GM23338 (cell line): ENCODE measurements at regions not wholly inside any gene's neighbourhood (a gene's known extent, or its start where the extent isn't known, plus 50 kb on each side); places are given as distances from the start of the nearest gene placed in this dataset.

Source experiments
- ATAC-seq: fragments of 200-7000 bp; cut with Tn5 transposase; 3 replicates; pipeline ENCODE4 v1.9.1; 2020
- DNase-seq: peaks from one replicate; pipeline ENCODE4 v3.0.0-alpha.2; 2015; ENCODE audit warnings: low spot score
- H2AFZ ChIP-seq: fragments of 200-600 bp; sonication (generic); 2 replicates; pipeline ENCODE4 v1.8.0; 2016; ENCODE audit warnings: antibody characterized with exemption, mild to moderate bottlenecking, moderate library complexity
- H3F3A ChIP-seq: fragments of 200-600 bp; sonication (generic); replicated peaks from 2 replicates; pipeline ENCODE4 v1.8.0; 2017; ENCODE audit warnings: antibody characterized with exemption, mixed run types, low read depth
- H3K27ac ChIP-seq: fragments of 200-600 bp; sonication (generic); 2 replicates; pipeline ENCODE4 v1.6.1; 2016; ENCODE audit warnings: low read depth
- H3K27me3 ChIP-seq: fragments of 200-600 bp; sonication (generic); 2 replicates; pipeline ENCODE4 v1.8.0; 2016; ENCODE audit warnings: mild to moderate bottlenecking, mixed run types, moderate library complexity; ENCODE audit not compliant: insufficient read depth
- H3K36me3 ChIP-seq: fragments of 200-600 bp; sonication (generic); 2 replicates; pipeline ENCODE4 v1.8.0; 2016; ENCODE audit warnings: mild to moderate bottlenecking; ENCODE audit not compliant: insufficient read depth
- H3K4me1 ChIP-seq: fragments of 200-600 bp; sonication (generic); 2 replicates; pipeline ENCODE4 v1.8.0; 2016; ENCODE audit warnings: mild to moderate bottlenecking, moderate library complexity; ENCODE audit not compliant: insufficient read depth
- H3K4me2 ChIP-seq: fragments of 200-600 bp; sonication (generic); 2 replicates; pipeline ENCODE4 v1.7.1; 2017; ENCODE audit warnings: mixed run types
- H3K4me3 ChIP-seq: fragments of 200-600 bp; sonication (generic); 2 replicates; pipeline ENCODE4 v1.6.1; 2016; ENCODE audit warnings: mixed run types
- H3K79me2 ChIP-seq: fragments of 200-600 bp; sonication (generic); replicated peaks from 2 replicates; pipeline ENCODE4 v1.8.0; 2017; ENCODE audit warnings: mild to moderate bottlenecking; ENCODE audit not compliant: insufficient read depth
- H3K9me2 ChIP-seq: fragments of 200-600 bp; sonication (generic); 2 replicates; pipeline ENCODE4 v1.8.0; 2017; ENCODE audit not compliant: insufficient read depth
- H4K20me1 ChIP-seq: fragments of 200-600 bp; sonication (generic); replicated peaks from 2 replicates; pipeline ENCODE4 v1.8.0; 2017; ENCODE audit warnings: mild to moderate bottlenecking; ENCODE audit not compliant: insufficient read depth
- H3K27ac Mint-ChIP-seq: 2 replicates; pipeline ENCODE4 v1.8.0; 2020; ENCODE audit warnings: inconsistent platforms, mild to moderate bottlenecking, moderate library complexity, mixed read lengths
- H3K27me3 Mint-ChIP-seq: 3 replicates; pipeline ENCODE4 v1.8.0; 2022; ENCODE audit warnings: low read depth, mild to moderate bottlenecking, moderate library complexity, mixed read lengths, inconsistent platforms; ENCODE audit not compliant: insufficient read depth, poor library complexity
- H3K36me3 Mint-ChIP-seq: 3 replicates; pipeline ENCODE4 v1.8.0; 2021; ENCODE audit warnings: low read depth, mild to moderate bottlenecking, inconsistent platforms, moderate library complexity, mixed read lengths
- H3K4me1 Mint-ChIP-seq: 3 replicates; pipeline ENCODE4 v1.8.0; 2020; ENCODE audit warnings: mild to moderate bottlenecking, inconsistent platforms, mixed read lengths
- H3K4me3 Mint-ChIP-seq: 3 replicates; pipeline ENCODE4 v1.8.0; 2021; ENCODE audit warnings: moderate library complexity, mild to moderate bottlenecking, inconsistent platforms, mixed read lengths
- H3K9me3 Mint-ChIP-seq: 3 replicates; pipeline ENCODE4 v1.8.0; 2020; ENCODE audit warnings: moderate library complexity, mild to moderate bottlenecking, inconsistent platforms, mixed read lengths
- CTCF ChIP-seq, 2 experiments: fragments of 200-600 bp in 1 of 2; sonication (generic) in 1 of 2; conservative IDR thresholded peaks; 2 replicates each; pipeline versions ENCODE4 v1.5.1 to v1.6.1; 2016 to 2017; ENCODE audit warnings: antibody characterized with exemption in 2 of 2, low read depth in 2 of 2, mild to moderate bottlenecking in 2 of 2, moderate library complexity in 1 of 2
- ETS1 ChIP-seq: IDR thresholded peaks from 2 replicates; pipeline ENCODE4 v1.6.1; 2016; ENCODE audit warnings: antibody characterized with exemption
- EZH2phosphoT487 ChIP-seq: fragments of 200-600 bp; sonication (generic); IDR thresholded peaks from one replicate; pipeline ENCODE4 v1.8.1; 2018; ENCODE audit warnings: antibody characterized with exemption; ENCODE audit not compliant: unreplicated experiment
- JUNB ChIP-seq: IDR thresholded peaks from one replicate; pipeline ENCODE4 v1.6.1; 2016; ENCODE audit warnings: antibody characterized with exemption; ENCODE audit not compliant: unreplicated experiment
- NANOG ChIP-seq: IDR thresholded peaks from 2 replicates; pipeline ENCODE4 v1.6.1; 2016; ENCODE audit warnings: antibody characterized with exemption, borderline replicate concordance
- POLR2AphosphoS5 ChIP-seq: IDR thresholded peaks from 2 replicates; pipeline ENCODE4 v1.6.1; 2016; ENCODE audit warnings: antibody characterized with exemption, low read depth
- STAT1 ChIP-seq: IDR thresholded peaks from one replicate; pipeline ENCODE4 v1.6.1; 2016; ENCODE audit warnings: antibody characterized with exemption; ENCODE audit not compliant: unreplicated experiment
- ZNF114 ChIP-seq: fragments of 250-450 bp; sonication (Bioruptor Pico); IDR thresholded peaks from 2 replicates; pipeline ENCODE4 v1.5.0; 2020; ENCODE audit warnings: mild to moderate bottlenecking, moderate library complexity

- no peak overlapping the region for H3K4me3 Mint-ChIP-seq
- peaks cover 95% of the 10 kb centered on the region for H3K9me3 Mint-ChIP-seq
- no peaks in the 10 kb centered on the region for H3K4me1 Mint-ChIP-seq
These were observed 231.5 kb downstream of the UBE3A start for GRCh38 chr15:25207369-25207768.

GRCh38 chr15:25208735-25209134 is 230.1 kb downstream of the UBE3A start:
- Histone ChIP-seq H3K9me2 (no peaks in the 10 kb centered on the region), H3K4me1 (no peaks in the 10 kb centered on the region), H3F3A (no peaks in the 10 kb centered on the region), H3K36me3 (no peaks in the 10 kb centered on the region), H3K27ac (no peak overlapping the region), H3K79me2 (no peaks in the 10 kb centered on the region), H3K27me3 (no peaks in the 10 kb centered on the region), H2AFZ (no peak overlapping the region), H4K20me1 (no peaks in the 10 kb centered on the region), H3K4me2 (no peak overlapping the region), H3K4me3 (no peak overlapping the region)
- Mint-ChIP-seq H3K4me3 (no peak overlapping the region), H3K27me3 (peaks cover 2% of the 10 kb centered on the region), H3K9me3 (peaks cover 97% of the 10 kb centered on the region), H3K4me1 (no peaks in the 10 kb centered on the region), H3K27ac (no peak overlapping the region), H3K36me3 (peaks cover 11% of the 10 kb centered on the region; the same call in 2 of the 3 replicates)
- no peak for ATAC-seq
- TF ChIP-seq NANOG (no peak), CTCF (conservative IDR thresholded peaks at IDR 0.05; ENCODE audit: low read depth in 2 of 2) (peak in 1 of 2 experiments; percentile 46; a peak in 3 of 4 replicates)
- peak; percentile 4 for DNase-seq

More at GRCh38 chr15:25207369-25207768, 231.5 kb downstream of the UBE3A start:
- no peak overlapping the region for H3K27ac Mint-ChIP-seq
- DNase-seq (no peak), ATAC-seq (no peak)
- no peak overlapping the region for H2AFZ ChIP-seq
- H3K27ac ChIP-seq, result no peak overlapping the region
- H3K36me3 ChIP-seq, result no peaks in the 10 kb centered on the region
- H3K4me2 ChIP-seq, result no peak overlapping the region
- H3K27me3 Mint-ChIP-seq, result peaks cover 2% of the 10 kb centered on the region
- TF ChIP-seq STAT1 (no peak), POLR2AphosphoS5 (no peak), CTCF (conservative IDR thresholded peaks at IDR 0.05; ENCODE audit: low read depth in 2 of 2) (no peak), ZNF114 (CRISPR knock-in tag) (no peak), ETS1 (no peak), NANOG (no peak), JUNB (no peak), EZH2phosphoT487 (no peak)
- no peaks in the 10 kb centered on the region for H3F3A ChIP-seq
- peaks cover 11% of the 10 kb centered on the region; the same call in 2 of the 3 replicates for H3K36me3 Mint-ChIP-seq
- H3K4me3 ChIP-seq, result no peak overlapping the region
- no peaks in the 10 kb centered on the region for H3K79me2 ChIP-seq
- H3K4me1 ChIP-seq, result no peaks in the 10 kb centered on the region
- no peaks in the 10 kb centered on the region for H3K9me2 ChIP-seq
- no peaks in the 10 kb centered on the region for H4K20me1 ChIP-seq
- no peaks in the 10 kb centered on the region for H3K27me3 ChIP-seq
